IMR-90 (cell line): ENCODE measurements at regions not wholly inside any gene's neighbourhood (a gene's known extent, or its start where the extent isn't known, plus 50 kb on each side); places are given as distances from the start of the nearest gene placed in this dataset.

Experiments
- CEBPB ChIP-seq: IDR thresholded peaks from 2 replicates; pipeline ENCODE4 v1.6.1; 2012; ENCODE audit warnings: low read depth, low read length, improper control_type of control experiment
- ELK1 ChIP-seq: fragments of 150-350 bp; IDR thresholded peaks from 2 replicates; pipeline ENCODE4 v1.6.1; 2016; ENCODE audit warnings: low read depth, mild to moderate bottlenecking, low read length, moderate library complexity, borderline replicate concordance
- MXI1 ChIP-seq: IDR thresholded peaks from 2 replicates; pipeline ENCODE4 v1.6.1; 2012; ENCODE audit warnings: low read depth, mild to moderate bottlenecking, low read length, moderate library complexity, borderline replicate concordance
- NFE2L2 ChIP-seq: fragments of 150-350 bp; IDR thresholded peaks from 2 replicates; pipeline ENCODE4 v1.6.1; 2016; ENCODE audit warnings: low read depth, mild to moderate bottlenecking, low read length
- POLR2A ChIP-seq: IDR thresholded peaks from 2 replicates; pipeline ENCODE4 v1.6.1; 2012; ENCODE audit warnings: mild to moderate bottlenecking, low read depth, low read length
- RCOR1 ChIP-seq: IDR thresholded peaks from 2 replicates; pipeline ENCODE4 v1.6.1; 2012; ENCODE audit warnings: mild to moderate bottlenecking, low read length, improper control_type of control experiment; ENCODE audit not compliant: insufficient replicate concordance
- RFX5 ChIP-seq: IDR thresholded peaks from 2 replicates; pipeline ENCODE4 v1.8.0; 2012; ENCODE audit warnings: low read depth, mild to moderate bottlenecking, low read length, moderate library complexity
- TF ChIP-seq, protein P1 (sequence below): conservative IDR thresholded peaks from 2 replicates; pipeline ENCODE4 v1.5.1; 2012; ENCODE audit warnings: mild to moderate bottlenecking, low read depth, low read length, improper control_type of control experiment
- TF ChIP-seq, protein P2 (sequence below): fragments of 150-350 bp; IDR thresholded peaks from 2 replicates; pipeline ENCODE4 v1.6.1; 2017; ENCODE audit warnings: mild to moderate bottlenecking, antibody characterized with exemption, low read length, low read depth

DNA sequence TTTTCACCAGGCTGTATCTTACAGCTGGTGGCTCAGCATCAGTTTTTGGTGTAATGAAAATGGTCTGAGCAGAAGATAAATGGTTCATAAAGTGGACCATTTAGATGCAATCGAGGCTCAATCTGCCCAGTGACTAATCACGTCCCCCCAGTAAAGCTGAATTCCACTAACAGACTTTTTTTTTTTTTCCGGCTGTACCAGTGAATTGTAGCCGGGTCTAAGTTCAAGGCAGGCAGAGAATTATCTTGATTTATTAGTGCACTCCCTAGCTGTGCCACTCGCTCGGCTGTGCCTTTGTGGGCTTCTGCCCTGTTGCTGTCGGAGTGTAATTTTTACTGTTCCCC is 215.1 kb upstream of the POU3F3 start:
- TF ChIP-seq POLR2A (no peak), RCOR1 (no peak), RFX5 (no peak), CEBPB (no peak), MXI1 (no peak), NFE2L2 (no peak), ELK1 (no peak)
- TF ChIP-seq, protein P1, sequence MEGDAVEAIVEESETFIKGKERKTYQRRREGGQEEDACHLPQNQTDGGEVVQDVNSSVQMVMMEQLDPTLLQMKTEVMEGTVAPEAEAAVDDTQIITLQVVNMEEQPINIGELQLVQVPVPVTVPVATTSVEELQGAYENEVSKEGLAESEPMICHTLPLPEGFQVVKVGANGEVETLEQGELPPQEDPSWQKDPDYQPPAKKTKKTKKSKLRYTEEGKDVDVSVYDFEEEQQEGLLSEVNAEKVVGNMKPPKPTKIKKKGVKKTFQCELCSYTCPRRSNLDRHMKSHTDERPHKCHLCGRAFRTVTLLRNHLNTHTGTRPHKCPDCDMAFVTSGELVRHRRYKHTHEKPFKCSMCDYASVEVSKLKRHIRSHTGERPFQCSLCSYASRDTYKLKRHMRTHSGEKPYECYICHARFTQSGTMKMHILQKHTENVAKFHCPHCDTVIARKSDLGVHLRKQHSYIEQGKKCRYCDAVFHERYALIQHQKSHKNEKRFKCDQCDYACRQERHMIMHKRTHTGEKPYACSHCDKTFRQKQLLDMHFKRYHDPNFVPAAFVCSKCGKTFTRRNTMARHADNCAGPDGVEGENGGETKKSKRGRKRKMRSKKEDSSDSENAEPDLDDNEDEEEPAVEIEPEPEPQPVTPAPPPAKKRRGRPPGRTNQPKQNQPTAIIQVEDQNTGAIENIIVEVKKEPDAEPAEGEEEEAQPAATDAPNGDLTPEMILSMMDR = no peak
- TF ChIP-seq, protein P2, sequence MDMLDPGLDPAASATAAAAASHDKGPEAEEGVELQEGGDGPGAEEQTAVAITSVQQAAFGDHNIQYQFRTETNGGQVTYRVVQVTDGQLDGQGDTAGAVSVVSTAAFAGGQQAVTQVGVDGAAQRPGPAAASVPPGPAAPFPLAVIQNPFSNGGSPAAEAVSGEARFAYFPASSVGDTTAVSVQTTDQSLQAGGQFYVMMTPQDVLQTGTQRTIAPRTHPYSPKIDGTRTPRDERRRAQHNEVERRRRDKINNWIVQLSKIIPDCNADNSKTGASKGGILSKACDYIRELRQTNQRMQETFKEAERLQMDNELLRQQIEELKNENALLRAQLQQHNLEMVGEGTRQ = no peak
